Loucy (cell line): ENCODE measurements at regions not wholly inside any gene's neighbourhood (a gene's known extent, or its start where the extent isn't known, plus 50 kb on each side); places are given as distances from the start of the nearest gene placed in this dataset.

Experiments used
- H2AFZ ChIP-seq: fragments of 200-600 bp; sonication (generic); 2 replicates; pipeline ENCODE4 v1.6.0; 2016; ENCODE audit warnings: antibody characterized with exemption, mild to moderate bottlenecking, low read length, moderate library complexity
- H3F3A ChIP-seq: fragments of 200-600 bp; 2 replicates; pipeline ENCODE4 v1.6.0; 2016; ENCODE audit warnings: antibody characterized with exemption, low read depth, mild to moderate bottlenecking
- H3K27me3 ChIP-seq: fragments of 200-600 bp; sonication (generic); 2 replicates; pipeline ENCODE4 v1.6.1; 2014; ENCODE audit warnings: low read length, mild to moderate bottlenecking; ENCODE audit not compliant: insufficient read depth, poor library complexity, severe bottlenecking
- H3K36me3 ChIP-seq: fragments of 200-600 bp; sonication (generic); 2 replicates; pipeline ENCODE4 v1.6.1; 2016; ENCODE audit warnings: low read length; ENCODE audit not compliant: insufficient read depth
- H3K4me1 ChIP-seq: fragments of 200-600 bp; sonication (generic); 2 replicates; pipeline ENCODE4 v1.5.1; 2014; ENCODE audit warnings: low read length, mild to moderate bottlenecking; ENCODE audit not compliant: insufficient read depth, poor library complexity, severe bottlenecking
- H3K4me2 ChIP-seq: fragments of 200-600 bp; sonication (generic); 2 replicates; pipeline ENCODE4 v1.6.0; 2014; ENCODE audit warnings: antibody characterized with exemption, low read length, low read depth, mild to moderate bottlenecking; ENCODE audit not compliant: poor library complexity, severe bottlenecking
- H3K4me3 ChIP-seq: fragments of 200-600 bp; sonication (generic); 2 replicates; pipeline ENCODE4 v1.5.1; 2014; ENCODE audit warnings: low read length, mild to moderate bottlenecking, mixed read lengths; ENCODE audit not compliant: poor library complexity, severe bottlenecking
- H3K79me2 ChIP-seq: fragments of 200-600 bp; sonication (generic); 2 replicates; pipeline ENCODE4 v1.6.1; 2014; ENCODE audit warnings: low read length; ENCODE audit not compliant: insufficient read depth
- H3K9ac ChIP-seq: fragments of 200-600 bp; sonication (generic); 2 replicates; pipeline ENCODE4 v1.6.0; 2014; ENCODE audit warnings: mild to moderate bottlenecking, low read depth, low read length, moderate library complexity; ENCODE audit not compliant: poor library complexity, severe bottlenecking
- H3K9me2 ChIP-seq: fragments of 200-600 bp; sonication (generic); replicated peaks from 2 replicates; pipeline ENCODE4 v1.6.1; 2016; ENCODE audit warnings: low read depth, low read length, mixed read lengths
- H3K9me3 ChIP-seq: fragments of 200-600 bp; sonication (generic); 2 replicates; pipeline ENCODE4 v1.6.1; 2014; ENCODE audit warnings: mild to moderate bottlenecking, antibody characterized with exemption, low read length, low read depth; ENCODE audit not compliant: insufficient read depth
- H4K20me1 ChIP-seq: fragments of 200-600 bp; sonication (generic); 2 replicates; pipeline ENCODE4 v1.6.0; 2014; ENCODE audit warnings: antibody characterized with exemption, low read length, mild to moderate bottlenecking; ENCODE audit not compliant: insufficient read depth, poor library complexity, severe bottlenecking
- CTCF ChIP-seq: fragments of 200-600 bp; sonication (generic); conservative IDR thresholded peaks from 2 replicates; pipeline ENCODE4 v1.5.1; 2014; ENCODE audit warnings: mild to moderate bottlenecking, antibody characterized with exemption, low read length
- EZH2phosphoT487 ChIP-seq: fragments of 200-600 bp; IDR thresholded peaks from 2 replicates; pipeline ENCODE4 v1.6.1; 2018; ENCODE audit warnings: antibody characterized with exemption, mild to moderate bottlenecking, moderate library complexity, borderline replicate concordance

GRCh38 chr4:178165251-178165950, 723.2 kb upstream of the AGA start:
- Histone ChIP-seq H3K4me3 (no peak overlapping the region), H3K27me3 (no peaks in the 10 kb centered on the region), H3K9me2 (no peaks in the 10 kb centered on the region), H4K20me1 (no peaks in the 10 kb centered on the region), H2AFZ (no peak overlapping the region), H3K36me3 (no peaks in the 10 kb centered on the region), H3K9ac (no peak overlapping the region), H3F3A (no peaks in the 10 kb centered on the region), H3K4me1 (no peaks in the 10 kb centered on the region), H3K4me2 (no peak overlapping the region), H3K9me3 (no peaks in the 10 kb centered on the region), H3K79me2 (no peaks in the 10 kb centered on the region)
- TF ChIP-seq EZH2phosphoT487: no peak
- TF ChIP-seq CTCF: no peak

- H2AFZ ChIP-seq: no peak overlapping the region
- H4K20me1 ChIP-seq: no peaks in the 10 kb centered on the region
- no peaks in the 10 kb centered on the region for H3F3A ChIP-seq
- H3K4me3 ChIP-seq: no peak overlapping the region
- TF ChIP-seq CTCF (no peak), EZH2phosphoT487 (no peak)
- H3K36me3 ChIP-seq: no peaks in the 10 kb centered on the region
- no peaks in the 10 kb centered on the region for H3K27me3 ChIP-seq
- H3K9me3 ChIP-seq: no peaks in the 10 kb centered on the region
- no peak overlapping the region for H3K4me2 ChIP-seq
- H3K9me2 ChIP-seq: no peaks in the 10 kb centered on the region
- H3K9ac ChIP-seq: no peak overlapping the region
- no peaks in the 10 kb centered on the region for H3K4me1 ChIP-seq
- no peaks in the 10 kb centered on the region for H3K79me2 ChIP-seq
These were observed 723.7 kb upstream of the AGA start for GRCh38 chr4:178165951-178166308.

- no peak overlapping the region for H3K4me3 ChIP-seq
- H3K27me3 ChIP-seq: no peaks in the 10 kb centered on the region
- no peaks in the 10 kb centered on the region for H3K36me3 ChIP-seq
- TF ChIP-seq EZH2phosphoT487 (no peak), CTCF (no peak)
- no peak overlapping the region for H2AFZ ChIP-seq
- H3K9ac ChIP-seq: no peak overlapping the region
- H3F3A ChIP-seq: no peaks in the 10 kb centered on the region
- H4K20me1 ChIP-seq: no peaks in the 10 kb centered on the region
- no peaks in the 10 kb centered on the region for H3K9me2 ChIP-seq
- H3K9me3 ChIP-seq: no peaks in the 10 kb centered on the region
- no peaks in the 10 kb centered on the region for H3K79me2 ChIP-seq
- no peaks in the 10 kb centered on the region for H3K4me1 ChIP-seq
- no peak overlapping the region for H3K4me2 ChIP-seq
These were observed 731.5 kb upstream of the AGA start for GRCh38 chr4:178173771-178174170.
